H1 (cell line): ENCODE measurements at regions not wholly inside any gene's neighbourhood (a gene's known extent, or its start where the extent isn't known, plus 50 kb on each side); places are given as distances from the start of the nearest gene placed in this dataset.

ENCODE experiments used
- CEBPB ChIP-seq: IDR thresholded peaks from 2 replicates; pipeline ENCODE4 v1.6.1; 2012; ENCODE audit warnings: low read depth, low read length
- CHD1 ChIP-seq: IDR thresholded peaks from 2 replicates; pipeline ENCODE4 v1.6.1; 2012; ENCODE audit warnings: low read depth, low read length, improper control_type of control experiment
- GABPA ChIP-seq: IDR thresholded peaks from 2 replicates; pipeline ENCODE4 v1.6.1; 2011; ENCODE audit warnings: mild to moderate bottlenecking, low read length, moderate library complexity, borderline replicate concordance; ENCODE audit not compliant: insufficient read depth
- SIRT6 ChIP-seq: IDR thresholded peaks from one replicate; pipeline ENCODE4 v1.7.1; 2012; ENCODE audit warnings: low read length, inconsistent platforms
- SP2 ChIP-seq: IDR thresholded peaks from 2 replicates; pipeline ENCODE4 v1.6.1; 2012; ENCODE audit warnings: mild to moderate bottlenecking, low read length, inconsistent platforms
- SUZ12 ChIP-seq: fragments of 200-600 bp; sonication (generic); IDR thresholded peaks from 2 replicates; pipeline ENCODE4 v1.6.1; 2012; ENCODE audit warnings: mild to moderate bottlenecking, inconsistent platforms, low read length, moderate library complexity, mixed read lengths
- TF ChIP-seq, protein P1 (sequence below): fragments of 300-600 bp; sonication (generic); IDR thresholded peaks from 2 replicates; pipeline ENCODE4 v1.7.1; 2012; ENCODE audit warnings: low read length, moderate library complexity, mild to moderate bottlenecking, inconsistent platforms; ENCODE audit not compliant: insufficient replicate concordance
- TF ChIP-seq, protein P2 (sequence below): IDR thresholded peaks from 2 replicates; pipeline ENCODE4 v1.6.1; 2012; ENCODE audit warnings: inconsistent platforms
- TF ChIP-seq, protein P3 (sequence below), 3 experiments: IDR thresholded peaks; 1 replicate in 2 of 3; 2 replicates in 1 of 3; pipeline versions ENCODE4 v1.5.1 to v1.6.1; 2011; ENCODE audit warnings: low read length in 3 of 3, mild to moderate bottlenecking in 3 of 3, inconsistent platforms in 2 of 3, low read depth in 1 of 3, moderate library complexity in 1 of 3; ENCODE audit not compliant: insufficient read depth in 1 of 3; ENCODE audit errors: control extremely low read depth in 1 of 3

DNA sequence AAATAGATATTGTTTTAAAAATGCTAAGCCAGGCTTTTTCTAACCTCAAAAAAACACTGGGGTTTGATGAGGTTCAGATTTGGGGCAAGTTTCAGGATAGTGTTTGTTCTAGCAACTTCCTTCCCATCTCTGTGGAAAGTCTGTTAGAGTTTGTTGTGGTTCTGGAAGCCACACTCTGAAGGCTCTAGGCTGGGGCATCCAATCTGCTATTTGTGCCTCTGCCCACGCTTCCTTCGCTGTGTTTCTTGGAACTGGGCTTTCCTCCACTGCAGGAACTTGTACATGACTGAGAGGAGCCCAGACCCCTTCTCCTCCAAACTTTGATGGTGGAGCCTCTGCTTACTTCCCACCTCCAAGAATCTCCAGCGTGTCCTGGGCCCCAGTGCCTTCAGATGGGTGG lies 108.5 kb upstream of the SLC25A13 start (continued):
- TF ChIP-seq, protein P1, sequence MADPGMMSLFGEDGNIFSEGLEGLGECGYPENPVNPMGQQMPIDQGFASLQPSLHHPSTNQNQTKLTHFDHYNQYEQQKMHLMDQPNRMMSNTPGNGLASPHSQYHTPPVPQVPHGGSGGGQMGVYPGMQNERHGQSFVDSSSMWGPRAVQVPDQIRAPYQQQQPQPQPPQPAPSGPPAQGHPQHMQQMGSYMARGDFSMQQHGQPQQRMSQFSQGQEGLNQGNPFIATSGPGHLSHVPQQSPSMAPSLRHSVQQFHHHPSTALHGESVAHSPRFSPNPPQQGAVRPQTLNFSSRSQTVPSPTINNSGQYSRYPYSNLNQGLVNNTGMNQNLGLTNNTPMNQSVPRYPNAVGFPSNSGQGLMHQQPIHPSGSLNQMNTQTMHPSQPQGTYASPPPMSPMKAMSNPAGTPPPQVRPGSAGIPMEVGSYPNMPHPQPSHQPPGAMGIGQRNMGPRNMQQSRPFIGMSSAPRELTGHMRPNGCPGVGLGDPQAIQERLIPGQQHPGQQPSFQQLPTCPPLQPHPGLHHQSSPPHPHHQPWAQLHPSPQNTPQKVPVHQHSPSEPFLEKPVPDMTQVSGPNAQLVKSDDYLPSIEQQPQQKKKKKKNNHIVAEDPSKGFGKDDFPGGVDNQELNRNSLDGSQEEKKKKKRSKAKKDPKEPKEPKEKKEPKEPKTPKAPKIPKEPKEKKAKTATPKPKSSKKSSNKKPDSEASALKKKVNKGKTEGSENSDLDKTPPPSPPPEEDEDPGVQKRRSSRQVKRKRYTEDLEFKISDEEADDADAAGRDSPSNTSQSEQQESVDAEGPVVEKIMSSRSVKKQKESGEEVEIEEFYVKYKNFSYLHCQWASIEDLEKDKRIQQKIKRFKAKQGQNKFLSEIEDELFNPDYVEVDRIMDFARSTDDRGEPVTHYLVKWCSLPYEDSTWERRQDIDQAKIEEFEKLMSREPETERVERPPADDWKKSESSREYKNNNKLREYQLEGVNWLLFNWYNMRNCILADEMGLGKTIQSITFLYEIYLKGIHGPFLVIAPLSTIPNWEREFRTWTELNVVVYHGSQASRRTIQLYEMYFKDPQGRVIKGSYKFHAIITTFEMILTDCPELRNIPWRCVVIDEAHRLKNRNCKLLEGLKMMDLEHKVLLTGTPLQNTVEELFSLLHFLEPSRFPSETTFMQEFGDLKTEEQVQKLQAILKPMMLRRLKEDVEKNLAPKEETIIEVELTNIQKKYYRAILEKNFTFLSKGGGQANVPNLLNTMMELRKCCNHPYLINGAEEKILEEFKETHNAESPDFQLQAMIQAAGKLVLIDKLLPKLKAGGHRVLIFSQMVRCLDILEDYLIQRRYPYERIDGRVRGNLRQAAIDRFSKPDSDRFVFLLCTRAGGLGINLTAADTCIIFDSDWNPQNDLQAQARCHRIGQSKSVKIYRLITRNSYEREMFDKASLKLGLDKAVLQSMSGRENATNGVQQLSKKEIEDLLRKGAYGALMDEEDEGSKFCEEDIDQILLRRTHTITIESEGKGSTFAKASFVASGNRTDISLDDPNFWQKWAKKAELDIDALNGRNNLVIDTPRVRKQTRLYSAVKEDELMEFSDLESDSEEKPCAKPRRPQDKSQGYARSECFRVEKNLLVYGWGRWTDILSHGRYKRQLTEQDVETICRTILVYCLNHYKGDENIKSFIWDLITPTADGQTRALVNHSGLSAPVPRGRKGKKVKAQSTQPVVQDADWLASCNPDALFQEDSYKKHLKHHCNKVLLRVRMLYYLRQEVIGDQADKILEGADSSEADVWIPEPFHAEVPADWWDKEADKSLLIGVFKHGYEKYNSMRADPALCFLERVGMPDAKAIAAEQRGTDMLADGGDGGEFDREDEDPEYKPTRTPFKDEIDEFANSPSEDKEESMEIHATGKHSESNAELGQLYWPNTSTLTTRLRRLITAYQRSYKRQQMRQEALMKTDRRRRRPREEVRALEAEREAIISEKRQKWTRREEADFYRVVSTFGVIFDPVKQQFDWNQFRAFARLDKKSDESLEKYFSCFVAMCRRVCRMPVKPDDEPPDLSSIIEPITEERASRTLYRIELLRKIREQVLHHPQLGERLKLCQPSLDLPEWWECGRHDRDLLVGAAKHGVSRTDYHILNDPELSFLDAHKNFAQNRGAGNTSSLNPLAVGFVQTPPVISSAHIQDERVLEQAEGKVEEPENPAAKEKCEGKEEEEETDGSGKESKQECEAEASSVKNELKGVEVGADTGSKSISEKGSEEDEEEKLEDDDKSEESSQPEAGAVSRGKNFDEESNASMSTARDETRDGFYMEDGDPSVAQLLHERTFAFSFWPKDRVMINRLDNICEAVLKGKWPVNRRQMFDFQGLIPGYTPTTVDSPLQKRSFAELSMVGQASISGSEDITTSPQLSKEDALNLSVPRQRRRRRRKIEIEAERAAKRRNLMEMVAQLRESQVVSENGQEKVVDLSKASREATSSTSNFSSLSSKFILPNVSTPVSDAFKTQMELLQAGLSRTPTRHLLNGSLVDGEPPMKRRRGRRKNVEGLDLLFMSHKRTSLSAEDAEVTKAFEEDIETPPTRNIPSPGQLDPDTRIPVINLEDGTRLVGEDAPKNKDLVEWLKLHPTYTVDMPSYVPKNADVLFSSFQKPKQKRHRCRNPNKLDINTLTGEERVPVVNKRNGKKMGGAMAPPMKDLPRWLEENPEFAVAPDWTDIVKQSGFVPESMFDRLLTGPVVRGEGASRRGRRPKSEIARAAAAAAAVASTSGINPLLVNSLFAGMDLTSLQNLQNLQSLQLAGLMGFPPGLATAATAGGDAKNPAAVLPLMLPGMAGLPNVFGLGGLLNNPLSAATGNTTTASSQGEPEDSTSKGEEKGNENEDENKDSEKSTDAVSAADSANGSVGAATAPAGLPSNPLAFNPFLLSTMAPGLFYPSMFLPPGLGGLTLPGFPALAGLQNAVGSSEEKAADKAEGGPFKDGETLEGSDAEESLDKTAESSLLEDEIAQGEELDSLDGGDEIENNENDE = no peak
- TF ChIP-seq SP2 (no peak), CHD1 (no peak), CEBPB (no peak), SUZ12 (no peak), SIRT6 (no peak), GABPA (no peak)
- TF ChIP-seq, protein P2, sequence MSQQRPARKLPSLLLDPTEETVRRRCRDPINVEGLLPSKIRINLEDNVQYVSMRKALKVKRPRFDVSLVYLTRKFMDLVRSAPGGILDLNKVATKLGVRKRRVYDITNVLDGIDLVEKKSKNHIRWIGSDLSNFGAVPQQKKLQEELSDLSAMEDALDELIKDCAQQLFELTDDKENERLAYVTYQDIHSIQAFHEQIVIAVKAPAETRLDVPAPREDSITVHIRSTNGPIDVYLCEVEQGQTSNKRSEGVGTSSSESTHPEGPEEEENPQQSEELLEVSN = no peak
- TF ChIP-seq, protein P3, sequence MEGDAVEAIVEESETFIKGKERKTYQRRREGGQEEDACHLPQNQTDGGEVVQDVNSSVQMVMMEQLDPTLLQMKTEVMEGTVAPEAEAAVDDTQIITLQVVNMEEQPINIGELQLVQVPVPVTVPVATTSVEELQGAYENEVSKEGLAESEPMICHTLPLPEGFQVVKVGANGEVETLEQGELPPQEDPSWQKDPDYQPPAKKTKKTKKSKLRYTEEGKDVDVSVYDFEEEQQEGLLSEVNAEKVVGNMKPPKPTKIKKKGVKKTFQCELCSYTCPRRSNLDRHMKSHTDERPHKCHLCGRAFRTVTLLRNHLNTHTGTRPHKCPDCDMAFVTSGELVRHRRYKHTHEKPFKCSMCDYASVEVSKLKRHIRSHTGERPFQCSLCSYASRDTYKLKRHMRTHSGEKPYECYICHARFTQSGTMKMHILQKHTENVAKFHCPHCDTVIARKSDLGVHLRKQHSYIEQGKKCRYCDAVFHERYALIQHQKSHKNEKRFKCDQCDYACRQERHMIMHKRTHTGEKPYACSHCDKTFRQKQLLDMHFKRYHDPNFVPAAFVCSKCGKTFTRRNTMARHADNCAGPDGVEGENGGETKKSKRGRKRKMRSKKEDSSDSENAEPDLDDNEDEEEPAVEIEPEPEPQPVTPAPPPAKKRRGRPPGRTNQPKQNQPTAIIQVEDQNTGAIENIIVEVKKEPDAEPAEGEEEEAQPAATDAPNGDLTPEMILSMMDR (IDR thresholded peaks at IDR 0.05; ENCODE audit: control extremely low read depth in 1 of 3, insufficient read depth in 1 of 3, low read depth in 1 of 3, low read length in 3 of 3) = no peak
